GM12878 (cell line): ENCODE measurements at regions not wholly inside any gene's neighbourhood (a gene's known extent, or its start where the extent isn't known, plus 50 kb on each side); places are given as distances from the start of the nearest gene placed in this dataset.

Source experiments
- CUX1 ChIP-seq: IDR thresholded peaks from 2 replicates; pipeline ENCODE4 v1.6.1; 2012; ENCODE audit warnings: improper control_type of control experiment, low read depth, low read length; ENCODE audit not compliant: insufficient replicate concordance
- EED ChIP-seq: sonication (generic); IDR thresholded peaks from 2 replicates; pipeline ENCODE4 v1.6.1; 2016; ENCODE audit warnings: antibody characterized with exemption, low read depth
- REST ChIP-seq: IDR thresholded peaks from 2 replicates; pipeline ENCODE4 v1.6.1; 2012; ENCODE audit warnings: mild to moderate bottlenecking, low read depth, low read length
- SMAD5 ChIP-seq: IDR thresholded peaks from 2 replicates; pipeline ENCODE4 v1.6.1; 2016; ENCODE audit warnings: antibody characterized with exemption, low read depth
- SRF ChIP-seq, 2 experiments: IDR thresholded peaks; 2 replicates each; pipeline ENCODE4 v1.6.1; 2011; ENCODE audit warnings: low read depth in 2 of 2, low read length in 2 of 2, mild to moderate bottlenecking in 1 of 2, moderate library complexity in 1 of 2

GRCh38 chr10:128221807-128222206 is 95.6 kb upstream of the MKI67 start (continued):
- TF ChIP-seq CUX1 = no peak
- no peak for TF ChIP-seq SMAD5
- no peak for TF ChIP-seq EED
- no peak for TF ChIP-seq SRF (IDR thresholded peaks at IDR 0.05; ENCODE audit: low read depth in 2 of 2, low read length in 2 of 2)
- TF ChIP-seq REST = no peak
